ENCODE measurements at regions not wholly inside any gene's neighbourhood (a gene's known extent, or its start where the extent isn't known, plus 50 kb on each side); places are given as distances from the start of the nearest gene placed in this dataset.

DNA sequence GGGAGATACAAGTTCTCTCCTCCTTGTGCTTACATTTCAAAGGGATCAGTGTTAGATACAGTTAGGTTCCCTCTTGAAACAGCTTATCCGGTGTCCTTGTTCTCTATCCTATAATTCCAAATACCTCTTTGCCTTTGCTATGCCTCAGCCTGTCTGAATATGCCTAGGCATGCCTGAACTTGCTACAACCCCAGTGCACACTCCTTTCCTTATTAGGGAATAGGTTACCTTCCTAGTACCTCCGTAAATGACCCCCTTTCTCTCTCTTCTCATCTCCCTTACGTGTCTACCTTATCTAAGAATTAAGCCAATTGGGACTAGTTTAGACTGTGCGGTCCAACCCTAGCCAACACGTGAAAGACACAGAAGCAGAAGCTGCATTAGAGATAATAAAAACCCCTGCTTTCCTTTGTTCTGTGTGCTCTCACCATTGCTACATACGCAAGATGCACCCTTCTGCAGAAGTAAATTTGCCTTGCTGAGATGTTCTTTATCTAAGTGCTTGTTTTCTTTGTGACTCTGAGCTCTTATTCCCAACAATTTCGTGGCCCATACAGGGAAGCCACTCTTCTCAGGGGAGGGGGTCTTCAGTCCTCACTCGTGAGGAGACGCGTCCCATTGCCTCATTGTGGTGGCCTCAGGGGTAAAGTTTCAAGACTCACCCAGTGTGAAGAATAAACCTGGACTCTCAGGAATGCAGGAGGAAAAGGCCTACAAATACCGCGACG is 802.1 kb downstream of the PLA2G4A start:
- H3K4me3 ChIP-seq = no peak overlapping the region
- 55% methylated on average over 13 of the region's 13 CpGs for WGBS (ENCODE audit: missing lambda C conversion rate)
- TF ChIP-seq, protein P1, sequence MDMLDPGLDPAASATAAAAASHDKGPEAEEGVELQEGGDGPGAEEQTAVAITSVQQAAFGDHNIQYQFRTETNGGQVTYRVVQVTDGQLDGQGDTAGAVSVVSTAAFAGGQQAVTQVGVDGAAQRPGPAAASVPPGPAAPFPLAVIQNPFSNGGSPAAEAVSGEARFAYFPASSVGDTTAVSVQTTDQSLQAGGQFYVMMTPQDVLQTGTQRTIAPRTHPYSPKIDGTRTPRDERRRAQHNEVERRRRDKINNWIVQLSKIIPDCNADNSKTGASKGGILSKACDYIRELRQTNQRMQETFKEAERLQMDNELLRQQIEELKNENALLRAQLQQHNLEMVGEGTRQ (IDR thresholded peaks at IDR 0.05) = no peak
- no peak for TF ChIP-seq ZNF302 (CRISPR knock-in tag; IDR thresholded peaks at IDR 0.05)
- TF ChIP-seq, protein P2, sequence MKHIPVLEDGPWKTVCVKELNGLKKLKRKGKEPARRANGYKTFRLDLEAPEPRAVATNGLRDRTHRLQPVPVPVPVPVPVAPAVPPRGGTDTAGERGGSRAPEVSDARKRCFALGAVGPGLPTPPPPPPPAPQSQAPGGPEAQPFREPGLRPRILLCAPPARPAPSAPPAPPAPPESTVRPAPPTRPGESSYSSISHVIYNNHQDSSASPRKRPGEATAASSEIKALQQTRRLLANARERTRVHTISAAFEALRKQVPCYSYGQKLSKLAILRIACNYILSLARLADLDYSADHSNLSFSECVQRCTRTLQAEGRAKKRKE (CRISPR knock-in tag; IDR thresholded peaks at IDR 0.05; ENCODE audit: low read depth) = no peak
- no peak for TF ChIP-seq MAZ (IDR thresholded peaks at IDR 0.05; ENCODE audit: borderline replicate concordance, low read depth, low read length)
- TF ChIP-seq EHF (CRISPR knock-in tag; IDR thresholded peaks at IDR 0.05) = no peak
- TF ChIP-seq RNF2 (IDR thresholded peaks at IDR 0.05; ENCODE audit: borderline replicate concordance, low read depth) = no peak
- no peak for TF ChIP-seq RCOR1 (IDR thresholded peaks at IDR 0.05; ENCODE audit: low read depth, low read length)
- TF ChIP-seq ZC3H11A (IDR thresholded peaks at IDR 0.05) = no peak
- no peak for TF ChIP-seq CHD2 (IDR thresholded peaks at IDR 0.05; ENCODE audit: low read length, partially characterized antibody)
- TF ChIP-seq, protein P3, sequence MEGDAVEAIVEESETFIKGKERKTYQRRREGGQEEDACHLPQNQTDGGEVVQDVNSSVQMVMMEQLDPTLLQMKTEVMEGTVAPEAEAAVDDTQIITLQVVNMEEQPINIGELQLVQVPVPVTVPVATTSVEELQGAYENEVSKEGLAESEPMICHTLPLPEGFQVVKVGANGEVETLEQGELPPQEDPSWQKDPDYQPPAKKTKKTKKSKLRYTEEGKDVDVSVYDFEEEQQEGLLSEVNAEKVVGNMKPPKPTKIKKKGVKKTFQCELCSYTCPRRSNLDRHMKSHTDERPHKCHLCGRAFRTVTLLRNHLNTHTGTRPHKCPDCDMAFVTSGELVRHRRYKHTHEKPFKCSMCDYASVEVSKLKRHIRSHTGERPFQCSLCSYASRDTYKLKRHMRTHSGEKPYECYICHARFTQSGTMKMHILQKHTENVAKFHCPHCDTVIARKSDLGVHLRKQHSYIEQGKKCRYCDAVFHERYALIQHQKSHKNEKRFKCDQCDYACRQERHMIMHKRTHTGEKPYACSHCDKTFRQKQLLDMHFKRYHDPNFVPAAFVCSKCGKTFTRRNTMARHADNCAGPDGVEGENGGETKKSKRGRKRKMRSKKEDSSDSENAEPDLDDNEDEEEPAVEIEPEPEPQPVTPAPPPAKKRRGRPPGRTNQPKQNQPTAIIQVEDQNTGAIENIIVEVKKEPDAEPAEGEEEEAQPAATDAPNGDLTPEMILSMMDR (IDR thresholded peaks at IDR 0.05) = no peak
- no peak for TF ChIP-seq SREBF2 (IDR thresholded peaks at IDR 0.05)
- TF ChIP-seq, protein P4, sequence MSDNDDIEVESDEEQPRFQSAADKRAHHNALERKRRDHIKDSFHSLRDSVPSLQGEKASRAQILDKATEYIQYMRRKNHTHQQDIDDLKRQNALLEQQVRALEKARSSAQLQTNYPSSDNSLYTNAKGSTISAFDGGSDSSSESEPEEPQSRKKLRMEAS (IDR thresholded peaks at IDR 0.05) = no peak
- no peak for TF ChIP-seq CHD4 (IDR thresholded peaks at IDR 0.05; ENCODE audit: borderline replicate concordance)
- no peak for TF ChIP-seq TFCP2L1 (CRISPR knock-in tag; IDR thresholded peaks at IDR 0.05)
- H3K9me3 ChIP-seq = peaks cover 6% of the 10 kb centered on the region; the same call in 1 of the 3 replicates
- ATAC-seq (no peak), DNase-seq (ENCODE audit: low read depth in 1 of 2, low spot score in 1 of 2) (no peak), FAIRE-seq (no peak)
- H3K27ac ChIP-seq = no peak overlapping the region
- no peak overlapping the region for H3K4me2 ChIP-seq
- ChIA-PET POLR2A (no interaction called here), CTCF (interaction anchor here (1.0 kb wide), 1 partner anchor 10 kb away, joined by 3 read pairs; no protein-coding TSS in a partner anchor)
- no peaks in the 10 kb centered on the region for H3K4me1 ChIP-seq

DNA sequence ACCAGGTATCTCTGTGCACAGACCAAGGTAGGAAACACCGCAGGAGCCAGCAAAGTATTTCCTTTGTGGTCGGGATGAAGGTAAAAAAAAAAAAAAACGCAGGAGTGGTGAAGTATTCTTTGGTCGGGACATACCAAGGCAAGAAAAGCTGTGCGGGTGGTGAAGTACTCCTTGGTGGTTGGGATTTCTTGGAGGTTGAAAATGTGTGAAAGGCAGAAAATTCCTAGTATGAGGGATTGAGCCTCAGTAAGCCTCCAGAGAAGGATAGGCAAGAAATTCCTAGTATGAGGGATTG is 802.6 kb downstream of the PLA2G4A start:
- H3K9me3 ChIP-seq = peaks cover 6% of the 10 kb centered on the region; the same call in 1 of the 3 replicates
- no peak overlapping the region for H3K4me3 ChIP-seq
- ChIA-PET POLR2A (no interaction called here), CTCF (interaction anchor here (1.0 kb wide), 1 partner anchor 10 kb away, joined by 3 read pairs; no protein-coding TSS in a partner anchor)
- ATAC-seq (no peak), DNase-seq (ENCODE audit: low read depth in 1 of 2, low spot score in 1 of 2) (no peak), FAIRE-seq (no peak)
- H3K27ac ChIP-seq = no peak overlapping the region
- H3K4me1 ChIP-seq = no peaks in the 10 kb centered on the region
- WGBS (ENCODE audit: missing lambda C conversion rate) = 31% methylated on average over 5 of the region's 5 CpGs
- H3K4me2 ChIP-seq = no peak overlapping the region
- TF ChIP-seq, protein P3 (IDR thresholded peaks at IDR 0.05) = no peak

GRCh38 chr1:187631984-187632383 is 803.2 kb downstream of the PLA2G4A start:
- FAIRE-seq (no peak), ATAC-seq (no peak), DNase-seq (ENCODE audit: low read depth in 1 of 2, low spot score in 1 of 2) (no peak)
- Histone ChIP-seq H3K4me1 (no peaks in the 10 kb centered on the region), H3K9me3 (peaks cover 6% of the 10 kb centered on the region; the same call in 1 of the 3 replicates), H3K4me2 (no peak overlapping the region), H3K27ac (no peak overlapping the region), H3K4me3 (no peak overlapping the region)
- no peak for TF ChIP-seq NR3C1 (IDR thresholded peaks at IDR 0.05)
- ChIA-PET POLR2A (no interaction called here), CTCF (no interaction called here)
- 50% methylated on average over 5 of the region's 5 CpGs for WGBS (ENCODE audit: missing lambda C conversion rate)

All from A549 (cell line).